Heart right ventricle (tissue), 16 donors: ENCODE measurements at regions not wholly inside any gene's neighbourhood (a gene's known extent, or its start where the extent isn't known, plus 50 kb on each side); places are given as distances from the start of the nearest gene placed in this dataset.

Experiments
- ATAC-seq, 8 donors: fragments of 200-7000 bp; cut with Tn5 transposase; one replicate each; pipeline ENCODE4 v1.9.1; 2020; ENCODE audit warnings: mild to moderate bottlenecking in 8 of 8, moderate library complexity in 8 of 8, moderate number of reproducible peaks in 1 of 8
- DNase-seq, 2 donors: peaks; one replicate each; pipeline ENCODE4 v3.0.0-alpha.2; 2020
- H3K27ac ChIP-seq, 10 donors: fragments of 200-600 bp; sonication (generic) in 2 of 10; one replicate each; pipeline versions ENCODE4 v1.5.0 to v1.8.0; 2020 to 2022; ENCODE audit warnings: mild to moderate bottlenecking in 3 of 10
- H3K27me3 ChIP-seq, 7 donors: fragments of 200-600 bp; one replicate each; pipeline ENCODE4 v1.8.0; 2021 to 2022; ENCODE audit warnings: mild to moderate bottlenecking in 2 of 7
- H3K36me3 ChIP-seq, 9 donors: fragments of 200-600 bp; sonication (generic) in 1 of 9; one replicate each; pipeline versions ENCODE4 v1.5.0 to v1.8.0; 2020 to 2022; ENCODE audit warnings: mild to moderate bottlenecking in 2 of 9
- H3K4me1 ChIP-seq, 9 donors: fragments of 200-600 bp; sonication (generic) in 1 of 9; one replicate each; pipeline versions ENCODE4 v1.5.0 to v1.8.0; 2020 to 2022; ENCODE audit warnings: mild to moderate bottlenecking in 4 of 9
- H3K4me3 ChIP-seq, 10 donors: fragments of 200-600 bp; sonication (generic) in 2 of 10; one replicate each; pipeline versions ENCODE4 v1.5.0 to v1.8.0; 2020 to 2022; ENCODE audit warnings: mild to moderate bottlenecking in 7 of 10, moderate library complexity in 2 of 10
- H3K9me3 ChIP-seq, 11 donors: fragments of 200-600 bp in 10 of 11; sonication (generic) in 2 of 11; one replicate each; pipeline versions ENCODE4 v1.5.0 to v1.8.0; 2013 to 2022; ENCODE audit warnings: mild to moderate bottlenecking in 2 of 11, control low read depth in 1 of 11, moderate library complexity in 1 of 11
- WGBS, 2 donors: extraction: QIAGEN DNeasy Blood & Tissue Kit; methylation state at CpG; one replicate each; pipeline ENCODE4 v1.1.7; 2013; ENCODE audit warnings: inconsistent platforms in 1 of 2; 5-methylcytosine and 5-hydroxymethylcytosine counted together
- intact Hi-C, 10 donors: fragments of 100-400 bp; cut with DNase I; formaldehyde crosslinking; loops; one replicate each; pipeline versions ENCODE4 v1.11.1 to v1.14.2; 2022
- TF ChIP-seq, protein P1 (sequence below), 9 donors: fragments of 200-600 bp; sonication (generic) in 2 of 9; IDR thresholded peaks; one replicate each; pipeline versions ENCODE4 v1.5.0 to v1.8.0; 2021 to 2022; ENCODE audit warnings: antibody characterized with exemption in 9 of 9, mild to moderate bottlenecking in 5 of 9, moderate library complexity in 1 of 9
- donor health status: Arrhythmogenic right ventricular cardiomyopathy.
- donor health status: ischemic (EF 13 %, LVEDD 7.1; RV severe dilation, severe dysfunction).
- donor health status: healthy with polysubstance abuse.
- donor health status: DM: no; HTN: yes; CAD: no.
- donor health status: DM: no; HTN: no; CAD: no.
- donor health status: ischemic (EF 25% LVEDD 6.9; RV normal size, moderate dysfunction).
- donor health status: ischemic (EF 25% LVEDD 5.7; RV mildly dilated, moderate dysfunction).
- donor health status: healthy.
- donor health status: DM: yes; HTN: yes; CAD: no.
- donor health status: Ischemic cardiomyopathy.
- donor health status: ischemic (EF 35%, LVEDD 5.7; RV mildly dilated, moderate dysfunction).
- donor health status: nonischemic (EF 11% LVEDD 7.7; RV severe dilation, severe dysfunction).
- donor health status: DM: yes; HTN: yes; CAD: no.
- donor health status: PGD.
- donor health status: ischemic (EF 29% LVEDD 5.4; RV normal size, mild dysfunction).
- donor health status: nonischemic (EF 23%, LVEDD 6.1; RV moderate dilation, normal function).

DNA sequence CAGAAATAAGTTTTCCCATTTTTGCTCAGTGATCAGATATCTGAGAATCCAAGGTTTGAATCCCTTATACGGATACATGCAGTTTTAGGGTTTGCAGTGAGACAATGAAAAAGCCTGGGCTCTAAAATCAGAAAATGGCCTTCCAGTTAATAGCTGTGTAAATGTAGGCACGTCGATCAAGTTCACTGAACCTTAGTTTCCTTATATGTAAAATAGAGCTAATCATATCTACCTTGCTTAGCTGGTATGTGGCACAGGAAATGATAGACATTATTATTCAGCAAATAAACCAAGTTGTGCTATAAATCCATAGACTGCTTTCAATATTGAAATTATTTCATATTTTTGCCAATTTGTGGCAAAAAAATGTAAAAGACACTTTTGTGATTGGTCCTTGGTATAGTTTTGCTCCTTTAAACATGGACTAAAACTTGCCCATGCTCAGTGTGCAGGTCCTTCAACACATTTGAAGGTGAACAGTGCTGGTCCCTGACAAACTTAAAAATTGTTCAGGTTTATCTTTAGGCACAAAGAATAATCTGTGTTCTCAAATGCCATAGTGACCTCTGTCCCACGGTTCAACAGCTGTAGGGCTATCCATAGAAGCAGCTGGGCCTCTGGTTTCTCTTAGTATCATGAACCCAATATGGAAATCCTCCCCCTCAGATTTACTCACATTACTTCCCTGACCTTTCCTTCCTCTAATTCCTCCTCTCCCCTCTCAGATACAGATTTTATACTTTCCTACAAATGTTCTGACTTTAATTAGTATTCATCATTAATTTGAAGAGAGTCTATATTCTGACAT lies 51.0 kb downstream of the CCDC54 start:
- TF ChIP-seq, protein P1, sequence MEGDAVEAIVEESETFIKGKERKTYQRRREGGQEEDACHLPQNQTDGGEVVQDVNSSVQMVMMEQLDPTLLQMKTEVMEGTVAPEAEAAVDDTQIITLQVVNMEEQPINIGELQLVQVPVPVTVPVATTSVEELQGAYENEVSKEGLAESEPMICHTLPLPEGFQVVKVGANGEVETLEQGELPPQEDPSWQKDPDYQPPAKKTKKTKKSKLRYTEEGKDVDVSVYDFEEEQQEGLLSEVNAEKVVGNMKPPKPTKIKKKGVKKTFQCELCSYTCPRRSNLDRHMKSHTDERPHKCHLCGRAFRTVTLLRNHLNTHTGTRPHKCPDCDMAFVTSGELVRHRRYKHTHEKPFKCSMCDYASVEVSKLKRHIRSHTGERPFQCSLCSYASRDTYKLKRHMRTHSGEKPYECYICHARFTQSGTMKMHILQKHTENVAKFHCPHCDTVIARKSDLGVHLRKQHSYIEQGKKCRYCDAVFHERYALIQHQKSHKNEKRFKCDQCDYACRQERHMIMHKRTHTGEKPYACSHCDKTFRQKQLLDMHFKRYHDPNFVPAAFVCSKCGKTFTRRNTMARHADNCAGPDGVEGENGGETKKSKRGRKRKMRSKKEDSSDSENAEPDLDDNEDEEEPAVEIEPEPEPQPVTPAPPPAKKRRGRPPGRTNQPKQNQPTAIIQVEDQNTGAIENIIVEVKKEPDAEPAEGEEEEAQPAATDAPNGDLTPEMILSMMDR (IDR thresholded peaks at IDR 0.05): no peak
- 75 to 77% methylated on average over 4 of the region's 4 CpGs for WGBS, 2 donors
- Histone ChIP-seq H3K27ac (peak overlapping the region in 2 of 10 donors; percentile 96 to 99), H3K36me3 (no peaks in the 10 kb centered on the region), H3K9me3 (no peaks in the 10 kb centered on the region), H3K4me1 (peaks cover 0 to 28% (median 16%) of the 10 kb centered on the region in 9 donors), H3K4me3 (no peak overlapping the region), H3K27me3 (peaks cover 0 to 15% (median 0%) of the 10 kb centered on the region in 7 donors)
- intact Hi-C loops: loop anchor here in 5 of 10 donors (5.0 to 10.0 kb wide), 6 partner anchors 153 to 193 kb away; no protein-coding TSS in a partner anchor
- DNase-seq: no peak
- no peak for ATAC-seq

DNA sequence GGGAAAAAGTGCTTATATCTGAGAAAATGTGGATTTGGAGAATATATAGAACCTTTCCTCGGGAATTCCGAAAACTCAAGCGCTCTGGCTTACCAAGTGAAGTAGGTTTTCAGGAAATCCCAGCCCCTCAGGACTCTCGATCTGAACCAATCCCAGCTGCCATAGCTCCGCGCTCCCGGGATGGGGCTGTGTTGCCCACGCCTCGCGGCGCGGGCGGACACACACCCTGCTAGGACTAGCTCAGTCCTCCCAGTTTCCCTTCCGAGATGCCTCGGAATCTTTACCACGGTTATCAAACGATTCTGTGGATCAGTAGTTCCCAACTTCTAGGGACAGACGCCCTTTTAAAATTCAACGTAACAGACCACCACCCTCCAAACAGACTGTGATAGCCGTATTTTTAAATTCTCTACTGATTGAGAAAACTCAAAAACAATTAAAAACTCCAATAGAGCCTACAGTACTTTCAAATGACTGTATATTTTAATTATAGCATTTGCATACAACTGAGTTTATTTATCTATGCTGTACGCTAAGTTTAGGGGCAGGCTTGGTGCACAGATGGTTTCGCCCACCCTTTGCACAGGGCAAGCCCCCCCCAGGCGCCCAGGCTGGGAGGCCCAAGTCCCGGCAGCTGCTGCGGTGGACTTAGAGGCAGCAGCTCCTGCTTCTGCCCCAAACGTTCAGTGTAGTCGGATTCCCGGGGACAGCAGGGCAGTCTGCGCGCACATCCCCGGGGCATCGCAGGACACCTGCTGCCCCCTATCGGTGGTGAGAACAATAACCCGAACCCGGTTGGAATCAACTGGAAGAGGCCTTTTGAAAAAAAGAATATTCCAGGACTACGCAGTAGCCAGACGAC lies 52.3 kb downstream of the CCDC54 start:
- Histone ChIP-seq H3K4me3 (peak overlapping the region; percentile 23 to 95 (median 85)), H3K9me3 (no peaks in the 10 kb centered on the region), H3K27me3 (peaks cover 0 to 15% (median 0%) of the 10 kb centered on the region in 7 donors), H3K4me1 (peaks cover 0 to 28% (median 16%) of the 10 kb centered on the region in 9 donors), H3K27ac (peak overlapping the region; percentile 3 to 99 (median 96)), H3K36me3 (no peaks in the 10 kb centered on the region)
- DNase-seq (peak; percentile 67 to 77), ATAC-seq (peak; percentile 72 to 92 (median 88))
- TF ChIP-seq, protein P1 (IDR thresholded peaks at IDR 0.05): peak; percentile 79 to 94 (median 91)
- intact Hi-C loops: loop anchor here in 9 of 10 donors (2.0 to 10.0 kb wide), 14 partner anchors 93 to 195 kb away; partner anchors contain the start of gene BBX (in 5 of the 9)
- WGBS, 2 donors: 6 to 7% methylated on average over 37 of the region's 37 CpGs

DNA sequence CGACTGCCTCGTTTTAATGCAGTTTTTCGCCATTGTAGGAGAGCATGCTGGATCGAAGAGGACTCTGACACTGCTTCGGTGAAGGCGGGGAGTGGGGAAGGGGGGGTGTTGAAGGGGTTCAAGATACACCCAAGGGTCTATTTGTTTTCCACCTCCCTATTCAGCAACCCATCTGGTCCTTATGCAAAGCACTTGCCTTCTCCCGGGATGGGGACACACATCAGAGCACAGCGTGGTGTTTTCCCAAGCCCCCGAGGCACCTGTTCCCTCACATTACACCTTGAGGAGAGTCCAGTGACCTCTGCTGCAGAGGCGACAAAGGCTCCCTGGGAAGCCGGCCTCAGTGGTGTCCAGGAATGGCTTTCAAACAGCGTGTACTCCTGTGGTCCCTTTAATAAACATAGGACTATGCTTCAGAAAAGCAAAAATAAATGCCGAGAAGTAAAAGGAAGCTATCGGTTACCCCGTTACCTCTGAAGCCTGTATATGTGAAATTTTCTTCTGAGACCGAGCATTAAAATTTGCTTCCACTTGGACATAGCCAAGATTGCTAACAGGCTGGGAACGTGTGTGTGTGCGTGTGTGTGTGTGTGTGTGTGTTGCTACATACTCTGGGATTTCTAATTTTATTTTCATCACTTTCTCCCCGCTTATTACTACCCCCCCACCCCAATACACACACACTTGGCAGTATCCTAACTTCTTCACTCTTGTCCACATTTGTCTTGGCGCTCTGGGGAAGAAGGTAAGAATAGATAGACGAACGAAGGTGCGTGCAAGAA lies 53.2 kb downstream of the CCDC54 start:
- H3K4me1 ChIP-seq: peaks cover 0 to 28% (median 16%) of the 10 kb centered on the region in 9 donors
- H3K4me3 ChIP-seq: peak overlapping the region; percentile 58 to 95 (median 85)
- H3K9me3 ChIP-seq: no peaks in the 10 kb centered on the region
- 14 to 19% methylated on average over 23 of the region's 23 CpGs for WGBS, 2 donors
- ATAC-seq (peak in 5 of 8 donors; percentile 0 to 21 (median 11)), DNase-seq (peak in 1 of 2 donors; percentile 36)
- intact Hi-C loops: loop anchor here in 9 of 10 donors (2.0 to 10.0 kb wide), 9 partner anchors 92 to 194 kb away; partner anchors contain the start of gene BBX (in 5 of the 9)
- TF ChIP-seq, protein P1 (IDR thresholded peaks at IDR 0.05): peak in 1 of 9 donors; percentile 16
- H3K27me3 ChIP-seq: peaks cover 0 to 15% (median 0%) of the 10 kb centered on the region in 7 donors
- no peaks in the 10 kb centered on the region for H3K36me3 ChIP-seq
- H3K27ac ChIP-seq: peak overlapping the region; percentile 87 to 99 (median 96)
